ENCODE measurements at regions not wholly inside any gene's neighbourhood (a gene's known extent, or its start where the extent isn't known, plus 50 kb on each side); places are given as distances from the start of the nearest gene placed in this dataset.

DNA sequence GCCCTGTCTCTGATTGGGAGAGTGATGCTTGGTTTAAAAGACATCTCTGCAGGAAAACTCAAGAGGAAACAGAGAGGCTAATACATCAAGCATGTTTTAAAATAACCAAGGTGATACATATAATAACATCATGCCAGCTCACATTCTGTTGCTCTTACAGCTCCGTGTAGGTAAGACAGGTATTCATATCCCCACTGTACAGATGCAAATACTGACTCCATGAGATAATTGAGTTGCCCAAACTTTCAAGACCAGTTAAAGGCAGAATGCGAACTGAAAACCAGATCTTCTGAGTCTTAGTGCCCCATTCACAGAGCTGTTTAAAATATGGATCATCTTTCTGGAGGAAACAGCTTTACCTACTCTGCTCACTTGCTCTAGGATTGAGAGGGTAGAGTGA lies 214.0 kb downstream of the PIK3R1 start:
- H3K27me3 ChIP-seq, result no peaks in the 10 kb centered on the region
- no peak for TF ChIP-seq CTCF (IDR thresholded peaks at IDR 0.05)
- intact Hi-C loops (cut with DNase I), result no loop called here
- H3K36me3 ChIP-seq, result no peaks in the 10 kb centered on the region
- no peak overlapping the region for H3K27ac ChIP-seq
- H3K4me1 ChIP-seq, result peaks cover 1 to 37% of the 10 kb centered on the region in 2 donors
- no peak overlapping the region for H3K4me3 ChIP-seq
- no peak for ATAC-seq
- no peak for DNase-seq
- no peaks in the 10 kb centered on the region for H3K9me3 ChIP-seq

GRCh38 chr5:68430279-68430678 lies 214.7 kb downstream of the PIK3R1 start:
- Histone ChIP-seq H3K27ac (no peak overlapping the region), H3K36me3 (no peaks in the 10 kb centered on the region), H3K4me1 (peaks cover 3 to 37% of the 10 kb centered on the region in 2 donors), H3K4me3 (no peak overlapping the region), H3K9me3 (no peaks in the 10 kb centered on the region), H3K27me3 (no peaks in the 10 kb centered on the region)
- TF ChIP-seq CTCF (IDR thresholded peaks at IDR 0.05), result no peak
- intact Hi-C loops (cut with DNase I), result no loop called here
- no peak for ATAC-seq
- no peak for DNase-seq

GRCh38 chr5:68431186-68431585 lies 215.6 kb downstream of the PIK3R1 start:
- Histone ChIP-seq H3K4me1 (peaks cover 3 to 39% of the 10 kb centered on the region in 2 donors), H3K4me3 (no peak overlapping the region), H3K27ac (no peak overlapping the region), H3K27me3 (no peaks in the 10 kb centered on the region), H3K9me3 (no peaks in the 10 kb centered on the region), H3K36me3 (no peaks in the 10 kb centered on the region)
- intact Hi-C loops (cut with DNase I), result no loop called here
- ATAC-seq (no peak), DNase-seq (no peak)
- no peak for TF ChIP-seq CTCF (IDR thresholded peaks at IDR 0.05)

DNA sequence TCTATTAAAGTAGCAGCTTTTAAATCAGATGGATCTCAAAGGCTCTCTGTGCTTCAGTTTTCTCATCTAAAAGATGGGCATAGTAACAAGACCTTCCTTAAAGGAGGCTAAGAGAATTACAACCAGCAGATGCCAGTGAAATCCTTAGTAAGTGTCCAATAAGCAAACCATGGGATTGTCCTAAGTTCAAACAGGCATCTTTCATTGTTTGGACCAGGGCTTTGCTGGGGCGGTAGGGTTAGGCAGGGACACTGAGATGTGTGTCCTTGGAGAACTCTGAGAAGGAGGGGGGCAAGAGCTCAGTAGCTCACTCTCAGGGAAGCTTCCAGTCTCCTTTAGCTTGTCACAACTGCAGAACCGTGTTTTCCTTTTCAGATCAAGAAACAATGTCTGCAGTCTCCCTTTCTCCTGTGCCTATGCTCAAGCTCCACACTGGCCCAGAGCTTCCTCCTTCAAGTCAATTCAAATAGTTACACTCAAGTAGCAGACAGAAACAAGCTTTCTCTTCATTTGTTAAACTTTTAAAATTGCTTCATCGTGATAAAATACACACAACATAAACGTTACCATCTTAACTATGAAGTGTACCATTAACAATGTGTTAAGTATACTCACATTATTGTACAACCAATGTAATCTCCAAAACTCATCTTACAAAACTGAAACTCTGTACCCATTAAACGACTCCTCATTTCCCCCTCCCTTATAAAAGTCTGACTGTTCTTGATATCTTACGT lies 216.2 kb downstream of the PIK3R1 start:
- no peak for DNase-seq
- no peak for TF ChIP-seq CTCF (IDR thresholded peaks at IDR 0.05)
- intact Hi-C loops (cut with DNase I), result no loop called here
- Histone ChIP-seq H3K4me3 (no peak overlapping the region), H3K4me1 (peaks cover 3 to 44% of the 10 kb centered on the region in 2 donors), H3K9me3 (no peaks in the 10 kb centered on the region), H3K27ac (no peak overlapping the region), H3K27me3 (no peaks in the 10 kb centered on the region), H3K36me3 (no peaks in the 10 kb centered on the region)
- no peak for ATAC-seq

- TF ChIP-seq CTCF (IDR thresholded peaks at IDR 0.05), result no peak
- Histone ChIP-seq H3K36me3 (no peaks in the 10 kb centered on the region), H3K9me3 (no peaks in the 10 kb centered on the region), H3K27ac (no peak overlapping the region), H3K4me3 (no peak overlapping the region), H3K4me1 (peaks cover 3 to 44% of the 10 kb centered on the region in 2 donors), H3K27me3 (no peaks in the 10 kb centered on the region)
- ATAC-seq, result no peak
- no peak for DNase-seq
- intact Hi-C loops (cut with DNase I), result no loop called here
Observed at GRCh38 chr5:68432682-68433081, 217.1 kb downstream of the PIK3R1 start.
